ENCODE measurements at regions not wholly inside any gene's neighbourhood (a gene's known extent, or its start where the extent isn't known, plus 50 kb on each side); places are given as distances from the start of the nearest gene placed in this dataset.

DNA sequence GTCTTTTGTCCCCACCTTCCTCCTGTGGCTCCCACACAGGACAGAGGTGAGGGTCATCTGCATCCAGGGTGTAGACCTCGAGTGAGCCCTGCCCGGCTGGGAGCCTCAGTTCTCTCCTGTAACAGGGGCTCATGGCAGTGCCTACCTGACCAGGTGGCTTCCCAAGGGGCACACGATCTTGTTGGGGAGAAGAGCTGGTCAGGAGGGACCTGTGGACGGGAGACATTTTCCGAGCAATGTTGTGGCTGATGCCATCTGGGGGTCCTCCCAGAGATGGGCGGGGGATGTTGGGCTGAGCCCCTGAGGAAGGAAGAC, 51.9 kb downstream of the CEBPB start:
- no peak for DNase-seq (ENCODE audit: low spot score in 2 of 2)
- Histone ChIP-seq H3K4me1 (peaks cover 0 to 39% of the 10 kb centered on the region in 2 donors), H3K36me3 (no peaks in the 10 kb centered on the region), H3K27ac (peak overlapping the region; percentile 92 to 94), H3K9me3 (no peaks in the 10 kb centered on the region), H3K27me3 (no peaks in the 10 kb centered on the region), H3K4me3 (peak overlapping the region in 1 of 3 donors; percentile 46)
- TF ChIP-seq POLR2AphosphoS5 (IDR thresholded peaks at IDR 0.05) (no peak), CTCF (IDR thresholded peaks at IDR 0.05) (no peak)
- intact Hi-C loops (cut with DNase I; ENCODE audit: low total_unique reads) = no loop called here

DNA sequence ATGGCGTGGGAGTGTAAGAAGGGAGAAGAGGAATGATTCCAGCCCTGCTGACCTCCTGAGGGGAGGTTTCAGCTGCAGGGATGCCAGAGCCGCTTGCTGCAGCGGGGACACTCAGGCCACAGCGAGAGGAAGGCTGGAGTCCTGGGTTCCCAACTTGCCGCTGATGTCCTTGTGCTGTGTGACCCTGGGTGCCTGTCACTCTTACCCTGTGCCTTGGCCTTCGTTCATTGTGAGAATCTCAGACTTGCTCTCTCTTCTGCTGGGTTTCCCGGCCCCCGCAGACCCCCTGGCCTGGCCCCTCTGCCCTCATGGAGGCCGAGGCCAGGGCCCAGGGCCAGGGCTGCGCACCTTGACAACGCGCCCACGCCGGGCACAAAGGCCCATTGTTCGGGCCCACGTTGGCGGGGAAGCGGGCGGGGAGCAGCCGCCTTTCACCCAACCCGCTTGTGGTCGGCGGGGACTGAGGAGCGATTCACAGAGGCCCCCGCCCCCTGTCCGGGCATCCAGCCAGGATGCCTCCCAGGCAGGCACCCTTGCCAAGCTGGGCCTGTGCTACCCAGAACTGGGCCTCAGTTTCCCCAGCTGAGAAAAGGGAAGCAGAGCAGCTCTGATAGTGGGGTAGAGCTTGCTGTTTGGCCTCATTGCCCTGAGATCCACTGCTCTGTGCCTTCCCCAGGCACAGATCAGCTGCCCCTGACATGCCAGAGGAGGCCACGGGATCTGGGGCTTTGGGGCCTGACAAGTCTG, 52.4 kb downstream of the CEBPB start:
- peak overlapping the region; percentile 92 to 94 for H3K27ac ChIP-seq
- intact Hi-C loops (cut with DNase I; ENCODE audit: low total_unique reads) = no loop called here
- TF ChIP-seq POLR2AphosphoS5 (IDR thresholded peaks at IDR 0.05) (peak in 2 of 3 donors; percentile 12 to 52), CTCF (IDR thresholded peaks at IDR 0.05) (no peak)

DNA sequence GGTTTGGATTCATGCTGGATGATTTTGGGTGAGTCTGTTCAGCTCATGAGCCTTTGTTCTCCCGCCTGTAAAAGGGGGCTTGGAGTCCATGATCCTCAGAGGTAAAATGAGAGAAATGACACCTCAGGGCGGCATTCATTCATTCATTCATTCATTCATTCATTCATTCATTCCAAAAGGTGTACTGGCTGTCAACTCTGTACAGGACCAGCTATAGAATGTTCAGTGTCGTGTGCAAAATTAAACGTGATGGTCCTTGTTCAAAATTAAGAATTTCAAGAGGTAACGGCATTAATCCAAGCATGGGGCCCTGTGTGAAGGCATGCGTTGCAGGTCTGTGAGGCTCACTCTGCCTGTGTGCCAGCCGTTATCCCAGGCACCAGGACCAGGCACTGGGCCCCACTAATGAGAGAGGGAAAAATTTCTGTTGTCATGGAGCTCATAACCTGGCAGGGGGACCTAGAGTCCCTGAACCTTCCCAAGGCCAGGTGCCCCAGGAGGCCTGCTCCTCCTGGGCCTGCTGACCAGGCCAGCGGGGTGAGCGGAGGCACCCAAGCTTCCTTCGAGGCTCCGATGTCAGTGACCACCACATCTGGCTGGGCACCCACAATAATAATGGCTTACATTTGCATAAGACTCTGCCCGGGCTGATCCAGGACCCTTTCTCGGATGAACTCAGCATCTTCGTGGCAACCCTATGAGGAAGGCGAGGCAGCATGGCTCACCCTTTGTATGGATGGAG, 53.2 kb downstream of the CEBPB start:
- intact Hi-C loops (cut with DNase I; ENCODE audit: low total_unique reads) = no loop called here
- no peak for DNase-seq (ENCODE audit: low spot score in 2 of 2)
- Histone ChIP-seq H3K9me3 (no peaks in the 10 kb centered on the region), H3K4me1 (peaks cover 0 to 40% of the 10 kb centered on the region in 2 donors), H3K4me3 (no peak overlapping the region), H3K36me3 (no peaks in the 10 kb centered on the region), H3K27ac (peak overlapping the region; percentile 92 to 94), H3K27me3 (no peaks in the 10 kb centered on the region)
- TF ChIP-seq POLR2A (IDR thresholded peaks at IDR 0.05) (no peak), CTCF (IDR thresholded peaks at IDR 0.05) (no peak), POLR2AphosphoS5 (IDR thresholded peaks at IDR 0.05) (no peak)

More for the DNA sequence above, 52.4 kb downstream of the CEBPB start:
- DNase-seq (ENCODE audit: low spot score in 2 of 2) = peak; percentile 79 to 88
- Histone ChIP-seq H3K4me3 (peak overlapping the region in 1 of 3 donors; percentile 46), H3K4me1 (peaks cover 0 to 40% of the 10 kb centered on the region in 2 donors), H3K36me3 (no peaks in the 10 kb centered on the region), H3K27me3 (no peaks in the 10 kb centered on the region), H3K9me3 (no peaks in the 10 kb centered on the region)

GRCh38 chr20:50244352-50245149, 53.9 kb downstream of the CEBPB start:
- Histone ChIP-seq H3K36me3 (no peaks in the 10 kb centered on the region), H3K27ac (peak overlapping the region; percentile 92 to 94), H3K27me3 (no peaks in the 10 kb centered on the region), H3K4me1 (peaks cover 0 to 40% of the 10 kb centered on the region in 2 donors), H3K9me3 (no peaks in the 10 kb centered on the region), H3K4me3 (no peak overlapping the region)
- no peak for TF ChIP-seq POLR2AphosphoS5 (IDR thresholded peaks at IDR 0.05)
- peak; percentile 46 to 63 for DNase-seq (ENCODE audit: low spot score in 2 of 2)
- intact Hi-C loops (cut with DNase I; ENCODE audit: low total_unique reads) = no loop called here

DNA sequence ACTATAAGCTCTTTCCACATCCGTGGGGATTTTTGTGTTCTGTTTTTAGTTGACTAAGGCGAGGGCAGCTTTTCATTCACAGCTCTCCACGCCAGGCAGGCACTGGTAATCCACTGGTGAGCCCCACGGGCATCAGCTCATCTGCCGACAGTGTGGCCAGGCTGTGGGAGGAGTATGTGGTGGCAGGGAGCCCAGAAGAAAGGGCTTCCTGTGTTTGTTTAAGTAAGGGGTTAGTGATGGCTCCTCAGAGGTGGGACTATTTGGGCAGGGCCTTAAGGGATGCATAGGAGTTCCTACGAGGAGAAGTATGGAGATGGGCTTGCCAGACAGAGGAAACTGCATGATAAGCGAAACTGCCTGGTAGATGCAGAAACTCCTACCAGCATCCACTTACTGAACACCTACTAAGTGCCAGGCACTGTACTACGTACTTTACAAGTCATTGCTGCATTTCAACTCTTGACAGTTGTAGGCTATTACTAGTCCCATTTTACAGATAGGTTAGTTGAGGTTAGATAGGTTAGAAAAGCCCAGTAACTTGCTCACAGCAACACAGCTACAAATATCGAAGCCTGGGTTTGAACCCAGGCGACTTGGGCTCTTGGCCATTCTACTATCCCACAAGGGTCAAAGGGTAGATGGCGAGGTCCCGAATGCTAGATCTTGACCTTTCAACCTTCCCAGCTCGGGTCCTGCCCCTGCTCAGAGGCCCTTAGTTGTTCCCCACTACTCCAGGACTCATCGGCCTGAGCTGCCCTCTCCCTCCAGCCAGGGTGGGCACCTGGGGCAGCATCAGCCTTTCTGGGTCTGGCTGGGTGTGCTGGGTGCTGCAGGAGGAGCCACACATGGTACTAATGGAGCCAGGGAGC, 55.1 kb downstream of the CEBPB start:
- no peaks in the 10 kb centered on the region for H3K36me3 ChIP-seq
- DNase-seq (ENCODE audit: low spot score in 2 of 2) = peak in 1 of 2 donors; percentile 72
- intact Hi-C loops (cut with DNase I; ENCODE audit: low total_unique reads) = no loop called here
- H3K27ac ChIP-seq = peak overlapping the region; percentile 92 to 94
- H3K27me3 ChIP-seq = no peaks in the 10 kb centered on the region
- peaks cover 0 to 42% of the 10 kb centered on the region in 2 donors for H3K4me1 ChIP-seq
- TF ChIP-seq POLR2AphosphoS5 (IDR thresholded peaks at IDR 0.05) (no peak), POLR2A (IDR thresholded peaks at IDR 0.05) (no peak), CTCF (IDR thresholded peaks at IDR 0.05) (no peak)
- H3K4me3 ChIP-seq = no peak overlapping the region
- H3K9me3 ChIP-seq = no peaks in the 10 kb centered on the region

All from breast epithelium (tissue), 4 donors.